SK-N-SH (cell line): ENCODE measurements at regions not wholly inside any gene's neighbourhood (a gene's known extent, or its start where the extent isn't known, plus 50 kb on each side); places are given as distances from the start of the nearest gene placed in this dataset.

Source experiments
- CTCF ChIA-PET: fragments of 300-600, 350-600 bp; formaldehyde crosslinking; extraction: SDS; loops from one replicate; lab custom pipeline; 2021; lab: Yijun Ruan, JAX
- POLR2A ChIA-PET: fragments of 350-600 bp; sonication (Branson Sonifier 250); formaldehyde crosslinking; extraction: SDS; loops from one replicate; lab custom pipeline; 2020; ENCODE audit warnings: antibody characterized with exemption, inconsistent platforms; lab: Yijun Ruan, JAX
- DNase-seq: peaks from one replicate; pipeline ENCODE4 v3.0.0; 2012
- H2AFZ ChIP-seq: fragments of 200-600 bp; sonication (generic); 2 replicates; pipeline ENCODE4 v1.8.1; 2016; ENCODE audit warnings: antibody characterized with exemption, mild to moderate bottlenecking, low read depth
- H3F3A ChIP-seq: fragments of 200-600 bp; sonication (generic); replicated peaks from 2 replicates; pipeline ENCODE3; 2016; ENCODE audit warnings: antibody characterized with exemption, mild to moderate bottlenecking; ENCODE audit not compliant: insufficient read depth
- H3K27ac ChIP-seq, 2 experiments: fragments of 200-500 bp in 1 of 2; fragments of 200-600 bp in 1 of 2; sonication (Bioruptor generic) in 1 of 2; sonication (generic), shearing (Covaris generic) in 1 of 2; 2 replicates each; pipeline versions ENCODE4 v1.5.1 to v1.6.1; 2014 to 2016; ENCODE audit warnings: low read depth in 2 of 2, inconsistent platforms in 1 of 2, low read length in 1 of 2, mild to moderate bottlenecking in 1 of 2, mixed read lengths in 1 of 2
- H3K27me3 ChIP-seq: fragments of 200-600 bp; sonication (generic), shearing (Covaris generic); 2 replicates; pipeline ENCODE4 v1.6.1; 2016; ENCODE audit warnings: mixed run types; ENCODE audit not compliant: insufficient read depth
- H3K36me3 ChIP-seq, 2 experiments: fragments of 200-500 bp in 1 of 2; fragments of 200-600 bp in 1 of 2; sonication (Bioruptor generic) in 1 of 2; sonication (generic) in 1 of 2; replicated peaks in 1 of 2; 2 replicates each; pipeline versions ENCODE3 to v1.5.1; 2014 to 2016; ENCODE audit warnings: low read length in 1 of 2, mild to moderate bottlenecking in 1 of 2; ENCODE audit not compliant: insufficient read depth in 2 of 2, control insufficient read depth in 1 of 2
- H3K4me1 ChIP-seq, 2 experiments: fragments of 200-500 bp in 1 of 2; fragments of 200-600 bp in 1 of 2; sonication (Bioruptor generic) in 1 of 2; sonication (generic), shearing (Covaris generic) in 1 of 2; 2 replicates each; pipeline versions ENCODE4 v1.5.1 to v1.6.1; 2014 to 2016; ENCODE audit warnings: low read depth in 1 of 2, low read length in 1 of 2, mixed run types in 1 of 2; ENCODE audit not compliant: insufficient read depth in 2 of 2, control insufficient read depth in 1 of 2
- H3K4me2 ChIP-seq: fragments of 200-600 bp; sonication (generic), shearing (Covaris generic); 2 replicates; pipeline ENCODE4 v1.6.1; 2017; ENCODE audit warnings: mixed run types
- H3K4me3 ChIP-seq, 2 experiments: fragments of 200-500 bp in 1 of 2; fragments of 200-600 bp in 1 of 2; sonication (Bioruptor generic) in 1 of 2; sonication (generic), shearing (Covaris generic) in 1 of 2; 2 replicates each; pipeline versions ENCODE4 v1.5.1 to v1.8.1; 2014 to 2016; ENCODE audit warnings: low read depth in 2 of 2, inconsistent platforms in 1 of 2, low read length in 1 of 2, mild to moderate bottlenecking in 1 of 2, mixed read lengths in 1 of 2, moderate library complexity in 1 of 2
- H3K79me2 ChIP-seq: fragments of 200-600 bp; sonication (generic); 2 replicates; pipeline ENCODE4 v1.8.1; 2017; ENCODE audit warnings: mild to moderate bottlenecking; ENCODE audit not compliant: insufficient read depth
- H3K9ac ChIP-seq: fragments of 200-600 bp; sonication (generic); 2 replicates; pipeline ENCODE4 v1.6.1; 2017; ENCODE audit warnings: mixed run types
- H3K9me2 ChIP-seq: fragments of 200-600 bp; sonication (generic); 2 replicates; pipeline ENCODE4 v1.6.1; 2017; ENCODE audit warnings: mixed run types
- H3K9me3 ChIP-seq: fragments of 200-600 bp; sonication (generic); 2 replicates; pipeline ENCODE4 v1.6.1; 2017; ENCODE audit warnings: mixed run types, mild to moderate bottlenecking, moderate library complexity
- H4K20me1 ChIP-seq: fragments of 200-600 bp; sonication (generic); 2 replicates; pipeline ENCODE4 v1.6.1; 2017; ENCODE audit warnings: mild to moderate bottlenecking, mixed run types; ENCODE audit not compliant: insufficient read depth
- CHD2 ChIP-seq: fragments of 150-350 bp; IDR thresholded peaks from 2 replicates; pipeline ENCODE4 v1.6.1; 2018; ENCODE audit warnings: low read length; ENCODE audit not compliant: partially characterized antibody
- EP300 ChIP-seq, 2 experiments: IDR thresholded peaks; 2 replicates each; pipeline versions ENCODE4 v1.4.0 to v1.6.1; 2012; ENCODE audit warnings: borderline replicate concordance in 1 of 2, low read depth in 1 of 2, low read length in 1 of 2
- EZH2phosphoT487 ChIP-seq: fragments of 200-600 bp; sonication (generic); IDR thresholded peaks from 2 replicates; pipeline ENCODE4 v1.6.1; 2017; ENCODE audit warnings: low read depth, mixed run types, mild to moderate bottlenecking, antibody characterized with exemption, moderate library complexity, borderline replicate concordance
- FOSL2 ChIP-seq: IDR thresholded peaks from 2 replicates; pipeline ENCODE4 v1.4.0; 2012; ENCODE audit warnings: low read depth, mild to moderate bottlenecking, moderate library complexity, borderline replicate concordance
- FOXM1 ChIP-seq: IDR thresholded peaks from 2 replicates; pipeline ENCODE4 v1.4.0; 2012; ENCODE audit warnings: low read depth, mild to moderate bottlenecking
- GATA2 ChIP-seq: sonication (generic); formaldehyde crosslinking; IDR thresholded peaks from 2 replicates; pipeline ENCODE4 v1.5.0; 2020; ENCODE audit warnings: mild to moderate bottlenecking, missing genetic modification reagents
- JUND ChIP-seq: IDR thresholded peaks from 2 replicates; pipeline ENCODE4 v1.4.0; 2012
- NFIC ChIP-seq: IDR thresholded peaks from 2 replicates; pipeline ENCODE4 v1.4.0; 2012; ENCODE audit warnings: borderline replicate concordance
- POLR2AphosphoS5 ChIP-seq: IDR thresholded peaks from 2 replicates; pipeline ENCODE4 v1.6.1; 2012; ENCODE audit warnings: low read depth, low read length
- RAD21 ChIP-seq: IDR thresholded peaks from 2 replicates; pipeline ENCODE4 v1.6.1; 2012; ENCODE audit warnings: mild to moderate bottlenecking, low read length
- RCOR1 ChIP-seq: fragments of 150-350 bp; IDR thresholded peaks from 2 replicates; pipeline ENCODE4 v1.6.1; 2017; ENCODE audit warnings: antibody characterized with exemption, low read length
- RXRA ChIP-seq: IDR thresholded peaks from 2 replicates; pipeline ENCODE4 v1.4.0; 2012; ENCODE audit warnings: low read depth, mild to moderate bottlenecking, borderline replicate concordance
- SIN3A ChIP-seq: IDR thresholded peaks from 2 replicates; pipeline ENCODE4 v1.6.1; 2012; ENCODE audit warnings: low read depth, mild to moderate bottlenecking, low read length, moderate library complexity, borderline replicate concordance
- SMC3 ChIP-seq: IDR thresholded peaks from 2 replicates; pipeline ENCODE4 v1.6.1; 2012; ENCODE audit warnings: low read depth, low read length, improper control_type of control experiment
- TAF1 ChIP-seq: IDR thresholded peaks from 2 replicates; pipeline ENCODE4 v1.6.1; 2012; ENCODE audit warnings: low read depth, mild to moderate bottlenecking, low read length, moderate library complexity, borderline replicate concordance
- TCF12 ChIP-seq: IDR thresholded peaks from 2 replicates; pipeline ENCODE4 v1.4.0; 2012
- TEAD4 ChIP-seq: IDR thresholded peaks from 2 replicates; pipeline ENCODE4 v1.4.0; 2012; ENCODE audit warnings: mild to moderate bottlenecking, borderline replicate concordance; ENCODE audit not compliant: insufficient read depth
- WGBS: methylation state at CpG from one replicate; pipeline ENCODE4 v1.1.6; 2017; ENCODE audit warnings: low lambda C conversion rate; 5-methylcytosine and 5-hydroxymethylcytosine counted together
- TF ChIP-seq, protein P1 (sequence below): fragments of 200-600 bp; sonication (generic); IDR thresholded peaks from 2 replicates; pipeline ENCODE4 v1.6.1; 2017; ENCODE audit warnings: antibody characterized with exemption, mild to moderate bottlenecking, moderate library complexity
- TF ChIP-seq, protein P2 (sequence below): IDR thresholded peaks from 2 replicates; pipeline ENCODE4; 2012
- TF ChIP-seq, protein P3 (sequence below): fragments of 150-350 bp; IDR thresholded peaks from 2 replicates; pipeline ENCODE4 v1.6.1; 2017; ENCODE audit warnings: antibody characterized with exemption, low read length, low read depth, borderline replicate concordance
- TF ChIP-seq, protein P4 (sequence below): IDR thresholded peaks from 2 replicates; pipeline ENCODE4 v1.4.0; 2012; ENCODE audit warnings: low read depth

DNA sequence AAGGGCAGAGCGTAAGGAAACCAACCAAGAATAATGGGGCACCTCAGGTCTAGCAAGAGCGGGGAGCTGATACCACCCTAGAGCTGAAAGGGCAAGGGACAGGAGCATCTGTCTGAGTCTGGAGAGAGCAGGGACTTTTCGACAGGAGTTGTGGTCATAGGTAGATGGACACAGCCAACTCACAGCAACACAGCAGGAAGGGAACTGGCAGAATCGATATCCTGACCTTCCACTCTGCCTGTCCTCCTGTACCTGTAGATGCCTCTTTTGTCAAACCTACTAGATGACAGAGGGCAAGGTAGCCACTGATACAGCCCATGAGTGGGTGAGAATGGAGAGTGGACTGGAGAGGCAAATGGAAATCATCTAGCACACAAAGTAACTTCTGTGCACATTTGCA lies 247.2 kb upstream of the EGLN3 start:
- Histone ChIP-seq H3F3A (no peaks in the 10 kb centered on the region), H3K79me2 (no peaks in the 10 kb centered on the region), H3K27ac (no peak overlapping the region), H3K27me3 (no peaks in the 10 kb centered on the region), H3K4me3 (no peak overlapping the region)
- WGBS = 39% methylated on average over 4 of the region's 4 CpGs
- TF ChIP-seq RXRA (no peak), RAD21 (no peak), EZH2phosphoT487 (no peak), FOSL2 (no peak), GATA2 (CRISPR knock-in tag) (no peak), POLR2AphosphoS5 (no peak), JUND (no peak), CHD2 (no peak), FOXM1 (no peak), TEAD4 (no peak), EP300 (IDR thresholded peaks at IDR 0.05; ENCODE audit: borderline replicate concordance in 1 of 2, low read depth in 1 of 2, low read length in 1 of 2) (no peak)
- TF ChIP-seq, protein P1, sequence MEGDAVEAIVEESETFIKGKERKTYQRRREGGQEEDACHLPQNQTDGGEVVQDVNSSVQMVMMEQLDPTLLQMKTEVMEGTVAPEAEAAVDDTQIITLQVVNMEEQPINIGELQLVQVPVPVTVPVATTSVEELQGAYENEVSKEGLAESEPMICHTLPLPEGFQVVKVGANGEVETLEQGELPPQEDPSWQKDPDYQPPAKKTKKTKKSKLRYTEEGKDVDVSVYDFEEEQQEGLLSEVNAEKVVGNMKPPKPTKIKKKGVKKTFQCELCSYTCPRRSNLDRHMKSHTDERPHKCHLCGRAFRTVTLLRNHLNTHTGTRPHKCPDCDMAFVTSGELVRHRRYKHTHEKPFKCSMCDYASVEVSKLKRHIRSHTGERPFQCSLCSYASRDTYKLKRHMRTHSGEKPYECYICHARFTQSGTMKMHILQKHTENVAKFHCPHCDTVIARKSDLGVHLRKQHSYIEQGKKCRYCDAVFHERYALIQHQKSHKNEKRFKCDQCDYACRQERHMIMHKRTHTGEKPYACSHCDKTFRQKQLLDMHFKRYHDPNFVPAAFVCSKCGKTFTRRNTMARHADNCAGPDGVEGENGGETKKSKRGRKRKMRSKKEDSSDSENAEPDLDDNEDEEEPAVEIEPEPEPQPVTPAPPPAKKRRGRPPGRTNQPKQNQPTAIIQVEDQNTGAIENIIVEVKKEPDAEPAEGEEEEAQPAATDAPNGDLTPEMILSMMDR = no peak
- TF ChIP-seq, protein P2, sequence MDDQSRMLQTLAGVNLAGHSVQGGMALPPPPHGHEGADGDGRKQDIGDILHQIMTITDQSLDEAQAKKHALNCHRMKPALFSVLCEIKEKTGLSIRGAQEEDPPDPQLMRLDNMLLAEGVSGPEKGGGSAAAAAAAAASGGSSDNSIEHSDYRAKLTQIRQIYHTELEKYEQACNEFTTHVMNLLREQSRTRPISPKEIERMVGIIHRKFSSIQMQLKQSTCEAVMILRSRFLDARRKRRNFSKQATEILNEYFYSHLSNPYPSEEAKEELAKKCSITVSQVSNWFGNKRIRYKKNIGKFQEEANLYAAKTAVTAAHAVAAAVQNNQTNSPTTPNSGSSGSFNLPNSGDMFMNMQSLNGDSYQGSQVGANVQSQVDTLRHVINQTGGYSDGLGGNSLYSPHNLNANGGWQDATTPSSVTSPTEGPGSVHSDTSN = no peak
- TF ChIP-seq, protein P3, sequence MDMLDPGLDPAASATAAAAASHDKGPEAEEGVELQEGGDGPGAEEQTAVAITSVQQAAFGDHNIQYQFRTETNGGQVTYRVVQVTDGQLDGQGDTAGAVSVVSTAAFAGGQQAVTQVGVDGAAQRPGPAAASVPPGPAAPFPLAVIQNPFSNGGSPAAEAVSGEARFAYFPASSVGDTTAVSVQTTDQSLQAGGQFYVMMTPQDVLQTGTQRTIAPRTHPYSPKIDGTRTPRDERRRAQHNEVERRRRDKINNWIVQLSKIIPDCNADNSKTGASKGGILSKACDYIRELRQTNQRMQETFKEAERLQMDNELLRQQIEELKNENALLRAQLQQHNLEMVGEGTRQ = no peak
- TF ChIP-seq, protein P4, sequence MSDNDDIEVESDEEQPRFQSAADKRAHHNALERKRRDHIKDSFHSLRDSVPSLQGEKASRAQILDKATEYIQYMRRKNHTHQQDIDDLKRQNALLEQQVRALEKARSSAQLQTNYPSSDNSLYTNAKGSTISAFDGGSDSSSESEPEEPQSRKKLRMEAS = no peak
- TF ChIP-seq, all 33 proteins: peak for 0
- Histone ChIP-seq H3K4me2 (no peak overlapping the region), H3K9ac (no peak overlapping the region), H4K20me1 (no peaks in the 10 kb centered on the region), H3K4me1 (no peaks in the 10 kb centered on the region), H3K36me3 (no peaks in the 10 kb centered on the region), H3K9me3 (no peaks in the 10 kb centered on the region), H3K9me2 (no peaks in the 10 kb centered on the region), H2AFZ (no peak overlapping the region)
- no peak for DNase-seq
- CTCF ChIA-PET = interaction anchor here (0.8 kb wide), 1 partner anchor 29 kb away, joined by 3 read pairs; no protein-coding TSS in a partner anchor
- POLR2A ChIA-PET = no interaction called here

DNA sequence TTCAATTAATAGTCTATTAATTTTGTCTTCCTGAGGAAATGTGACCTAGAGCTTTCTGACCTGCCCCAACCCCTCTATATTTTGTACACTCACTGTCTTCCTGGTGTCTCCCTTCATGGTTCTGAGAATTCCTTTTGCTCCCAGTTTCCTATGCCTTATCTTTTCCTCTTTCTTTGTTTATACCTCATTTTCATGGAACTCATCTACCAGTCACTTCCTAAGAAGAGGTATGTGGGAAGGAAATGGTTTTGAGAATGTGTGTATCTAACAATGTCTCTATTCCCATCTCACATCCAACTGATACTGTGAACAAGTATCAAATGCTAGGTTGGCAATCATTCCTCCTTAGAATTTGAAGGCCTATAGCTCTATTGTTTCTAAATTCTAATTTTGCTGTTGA lies 245.1 kb upstream of the EGLN3 start:
- H3K79me2 ChIP-seq = no peaks in the 10 kb centered on the region
- no peak overlapping the region for H3K4me3 ChIP-seq
- H3K4me2 ChIP-seq = no peak overlapping the region
- TF ChIP-seq RXRA (no peak), RCOR1 (no peak), POLR2AphosphoS5 (no peak), JUND (no peak), EZH2phosphoT487 (no peak), NFIC (no peak), TCF12 (no peak), SIN3A (no peak), TAF1 (no peak), SMC3 (no peak)
- TF ChIP-seq, protein P4 = no peak
- TF ChIP-seq, protein P2 = no peak
- no peak for DNase-seq
- no peaks in the 10 kb centered on the region for H3K36me3 ChIP-seq
- H3K9me2 ChIP-seq = no peaks in the 10 kb centered on the region
- ChIA-PET POLR2A (no interaction called here), CTCF (no interaction called here)
- H3K9ac ChIP-seq = no peak overlapping the region
- no peaks in the 10 kb centered on the region for H3K4me1 ChIP-seq
- H3K9me3 ChIP-seq = no peaks in the 10 kb centered on the region
- H4K20me1 ChIP-seq = no peaks in the 10 kb centered on the region
- H2AFZ ChIP-seq = no peak overlapping the region
- H3K27ac ChIP-seq = no peak overlapping the region
- H3K27me3 ChIP-seq = no peaks in the 10 kb centered on the region
- no peaks in the 10 kb centered on the region for H3F3A ChIP-seq
